Kidney capillary endothelial cell (primary cell): ENCODE measurements at regions not wholly inside any gene's neighbourhood (a gene's known extent, or its start where the extent isn't known, plus 50 kb on each side); places are given as distances from the start of the nearest gene placed in this dataset.
"Not testable (repeated sequence)": the region's sequence is repeated elsewhere in the genome, so short reads cannot be mapped to it uniquely, and the experiment has no call there.

ENCODE experiments used
- DNase-seq: peaks from one replicate; pipeline ENCODE4 v3.0.0-alpha.2; 2018; ENCODE audit warnings: low spot score

DNA sequence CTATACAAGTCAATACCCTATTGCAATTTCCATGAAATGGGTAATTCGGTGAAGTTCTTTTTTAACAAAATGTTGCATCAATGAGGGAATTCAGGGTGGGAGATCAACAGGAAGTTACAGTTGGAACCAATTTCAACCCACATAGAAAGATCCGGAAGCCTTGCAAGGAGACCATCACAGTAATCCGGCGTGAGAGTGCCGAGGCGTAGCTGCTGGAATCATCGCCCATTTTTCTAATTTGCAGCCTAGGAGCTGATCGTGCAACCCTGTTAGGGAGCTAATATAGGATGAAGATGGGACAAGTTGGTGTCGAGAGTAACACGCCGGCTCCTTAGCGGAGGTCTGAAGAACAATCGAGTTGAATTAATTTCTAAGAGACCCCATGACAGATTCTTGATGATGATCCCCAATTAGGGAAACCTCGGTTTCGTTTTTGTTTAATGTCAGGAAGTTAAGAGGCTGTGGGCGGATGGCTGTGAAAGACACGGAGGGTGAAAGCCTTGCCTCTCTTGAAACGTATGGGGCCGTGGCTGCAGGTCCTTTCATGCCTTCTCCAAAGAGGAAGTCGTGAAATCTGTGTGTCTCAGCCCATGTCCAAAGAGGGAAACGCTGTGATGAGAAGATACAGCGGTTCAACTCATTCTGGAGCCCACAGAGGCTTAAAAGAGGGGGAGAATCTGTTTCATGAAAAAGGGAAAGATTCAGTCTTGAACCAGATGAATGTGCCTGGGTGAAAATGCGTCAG lies 51.2 kb upstream of the CARD11 start:
- DNase-seq, result no peak

DNA sequence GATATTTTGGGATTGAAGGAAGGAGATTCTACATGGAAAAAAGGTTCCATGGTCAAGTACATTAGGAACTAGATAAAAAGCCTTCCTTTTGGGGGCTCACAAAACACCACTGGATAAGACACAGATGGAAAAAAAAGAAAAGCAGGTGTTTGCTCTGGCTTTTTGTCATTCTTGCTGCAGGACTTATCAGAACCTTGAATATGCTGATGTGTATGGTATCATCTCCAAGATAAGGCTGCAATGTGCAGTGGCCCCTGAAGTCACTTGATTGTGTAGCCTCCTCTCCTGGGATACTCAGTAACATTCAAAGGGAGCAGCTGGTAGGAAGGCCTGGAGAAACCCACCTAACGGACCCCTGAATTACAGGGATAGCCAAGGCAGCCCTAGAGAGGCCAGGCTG lies 54.1 kb upstream of the CARD11 start:
- DNase-seq, result no peak

DNA sequence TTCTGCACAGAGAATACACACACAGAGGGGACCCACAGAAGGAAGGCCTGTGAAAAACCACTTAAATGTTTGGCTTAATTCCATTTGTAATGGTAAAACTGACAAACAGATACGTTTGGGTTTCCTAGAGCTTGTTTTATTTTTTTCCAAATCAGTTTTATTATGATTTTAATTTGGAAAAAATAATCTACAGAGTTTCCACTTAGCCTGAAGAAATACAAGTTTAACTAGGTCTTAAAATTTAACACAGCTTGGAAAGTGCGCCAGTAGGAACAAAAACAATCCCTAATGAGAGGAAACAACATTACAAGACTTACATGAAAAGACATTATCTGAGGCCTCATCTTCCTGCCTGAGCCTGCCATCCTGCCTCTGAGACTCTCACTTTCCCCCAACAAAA lies 58.5 kb upstream of the CARD11 start:
- no peak for DNase-seq

DNA sequence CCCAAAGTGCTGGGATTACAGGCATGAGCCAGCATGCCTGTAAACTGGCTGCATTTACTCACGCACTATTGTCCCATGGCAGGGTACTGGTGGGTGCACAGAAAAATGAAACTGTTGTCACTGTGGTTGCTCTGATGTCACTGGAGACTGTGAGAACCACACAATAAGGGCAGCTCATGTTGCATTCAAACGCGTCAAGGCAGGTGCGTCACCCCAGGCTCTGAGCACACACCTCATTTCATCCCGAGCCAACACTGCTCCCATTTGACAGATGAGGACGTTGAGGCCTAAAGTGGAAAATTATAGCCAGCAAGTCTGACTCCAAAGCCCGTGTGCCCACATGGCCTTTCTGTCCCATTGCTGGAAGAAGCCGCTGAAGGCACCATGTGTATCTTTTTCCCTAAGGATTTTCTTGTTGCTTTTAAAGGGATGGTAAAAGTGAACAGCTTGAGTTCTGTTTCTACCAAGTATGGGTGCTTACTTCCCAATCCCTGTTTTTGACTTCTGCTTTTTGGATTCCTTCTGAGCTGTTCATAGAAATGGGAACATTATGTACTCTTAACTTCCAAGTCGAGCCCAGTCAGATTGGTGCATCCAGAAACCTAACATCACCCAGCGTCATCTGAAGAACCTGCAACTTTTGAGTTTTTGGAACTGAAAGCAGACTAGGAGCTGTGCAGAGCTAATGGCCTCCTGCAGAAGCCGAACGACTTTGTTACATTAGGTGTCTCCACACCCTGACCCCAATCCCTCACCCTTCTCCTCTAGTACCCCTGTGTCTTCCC lies 60.1 kb upstream of the CARD11 start:
- DNase-seq, result no peak

DNA sequence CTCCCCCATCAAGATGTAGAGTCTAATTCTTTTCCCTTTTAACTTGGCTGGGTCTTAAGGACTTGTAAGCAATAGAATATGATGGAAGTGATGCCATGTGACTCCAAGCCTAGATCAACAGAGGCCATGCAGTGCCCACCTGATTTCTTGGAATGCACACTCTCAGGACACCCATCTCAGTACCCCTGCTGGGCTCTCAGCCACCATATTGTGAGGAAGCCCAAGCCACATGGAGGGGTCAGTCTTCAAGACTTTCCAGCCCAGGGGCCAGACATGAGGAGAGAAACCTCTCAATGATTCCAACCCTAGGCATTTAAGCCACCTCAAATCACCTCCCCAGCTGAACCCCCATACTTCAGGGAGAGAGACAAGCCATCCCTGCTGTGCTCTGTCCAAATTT lies 62.2 kb upstream of the CARD11 start:
- no peak for DNase-seq

DNA sequence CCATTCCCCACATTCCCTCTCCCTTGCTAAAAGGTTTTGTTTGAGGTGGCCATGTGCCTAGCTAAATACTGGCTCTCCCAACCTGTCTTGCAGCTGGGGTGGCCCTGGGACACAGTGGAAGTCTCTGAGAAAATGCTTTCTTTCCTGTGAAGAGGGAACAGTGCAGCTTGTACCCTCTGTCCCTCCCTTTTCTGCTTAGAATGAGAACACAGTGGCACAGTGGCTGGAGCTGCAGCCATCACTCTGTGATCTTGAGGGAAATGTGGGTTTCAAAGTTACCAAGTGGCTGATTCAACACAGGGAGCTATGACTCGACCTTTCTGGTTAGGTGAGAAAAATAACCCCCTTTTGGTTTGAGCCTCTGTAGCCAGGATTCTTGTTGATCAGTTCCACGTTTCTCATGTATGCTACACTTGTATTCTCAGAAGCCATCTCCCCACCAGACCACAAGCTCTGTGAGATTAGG lies 62.7 kb upstream of the CARD11 start:
- DNase-seq, result no peak

DNA sequence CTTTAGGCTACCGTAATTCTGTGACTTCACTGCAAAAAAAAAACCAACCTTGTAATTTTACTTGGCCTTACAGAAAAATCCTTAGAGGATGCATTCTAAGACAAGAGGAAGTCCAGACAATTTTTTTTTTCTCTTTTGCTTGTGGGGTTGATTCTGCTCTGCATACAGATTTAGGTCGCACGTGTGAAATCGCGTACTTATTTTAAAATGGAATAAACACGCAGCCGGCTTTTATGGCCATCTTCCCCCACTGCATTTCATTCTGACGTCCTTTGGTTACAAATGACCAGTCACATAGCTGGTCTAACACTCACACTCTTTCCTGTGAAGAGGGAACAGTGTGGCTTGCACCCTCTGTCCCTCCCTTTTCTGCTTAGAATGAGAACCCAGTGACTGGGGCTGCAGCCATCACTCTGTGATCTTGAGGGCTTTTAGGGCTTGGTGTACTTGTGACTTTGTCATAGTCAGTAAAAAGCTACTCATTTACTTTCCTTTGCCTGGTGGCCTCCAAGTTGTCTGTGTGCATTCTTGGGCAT lies 63.6 kb upstream of the CARD11 start:
- DNase-seq, result no peak

DNA sequence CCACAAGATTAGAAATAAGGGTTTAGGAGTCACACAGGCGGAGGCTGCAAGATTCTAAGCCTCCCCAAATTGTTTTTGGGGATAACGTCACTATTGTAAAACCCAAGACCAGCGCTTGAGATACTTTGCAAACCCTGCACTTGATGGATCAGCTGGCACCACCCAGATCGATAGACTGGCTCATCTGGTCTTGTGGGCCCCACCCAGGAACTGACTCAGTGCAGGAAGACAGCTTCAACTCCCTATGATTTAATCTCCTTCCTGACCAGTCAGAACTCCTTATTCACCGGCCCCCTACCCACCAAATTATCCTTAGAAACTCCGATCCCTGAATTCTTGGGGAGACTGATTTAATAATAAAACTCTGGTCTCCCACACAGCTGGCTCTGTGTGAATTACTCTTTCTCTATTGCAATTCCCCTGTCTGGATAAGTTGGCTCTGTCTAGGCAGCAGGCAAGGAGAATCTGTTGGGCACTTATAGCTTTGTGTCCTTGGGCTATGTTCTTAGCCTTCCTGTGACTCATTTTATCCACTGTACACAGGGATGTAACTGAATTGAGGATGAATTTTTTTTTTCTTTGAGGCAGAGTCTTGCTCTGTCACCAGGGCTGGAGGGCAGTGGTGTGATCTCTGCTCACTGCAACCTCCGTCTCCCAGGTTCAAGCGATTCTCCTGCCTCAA lies 64.4 kb upstream of the CARD11 start:
- no peak for DNase-seq

DNA sequence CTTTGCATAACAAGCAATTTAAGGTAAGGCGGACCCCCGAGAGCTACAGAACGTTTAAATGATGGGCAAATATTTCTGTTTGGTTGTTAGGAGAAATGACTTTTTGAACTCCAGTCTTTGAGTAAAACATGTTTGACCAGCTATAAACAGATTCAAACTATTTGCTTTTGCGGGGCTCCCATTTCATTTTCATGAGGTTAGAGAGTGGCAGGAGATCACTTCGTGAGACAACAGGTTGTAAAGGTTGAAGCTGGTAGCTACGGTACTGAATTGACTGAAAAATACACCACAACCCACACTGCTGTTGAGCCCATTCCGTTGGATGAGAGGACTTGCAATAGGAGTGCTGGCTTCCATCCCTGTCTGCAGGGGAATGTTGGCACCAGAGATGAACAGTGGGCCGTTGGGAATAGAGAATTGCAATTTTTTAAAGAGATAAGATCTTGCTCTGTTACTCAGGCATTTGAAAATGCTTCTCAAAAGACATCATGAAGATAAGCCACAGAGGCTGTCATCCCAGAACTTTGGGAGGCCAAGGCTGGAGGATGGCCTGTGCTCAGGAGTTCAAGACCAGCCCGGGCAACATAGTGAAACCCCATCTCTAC lies 65.7 kb upstream of the CARD11 start:
- no peak for DNase-seq

DNA sequence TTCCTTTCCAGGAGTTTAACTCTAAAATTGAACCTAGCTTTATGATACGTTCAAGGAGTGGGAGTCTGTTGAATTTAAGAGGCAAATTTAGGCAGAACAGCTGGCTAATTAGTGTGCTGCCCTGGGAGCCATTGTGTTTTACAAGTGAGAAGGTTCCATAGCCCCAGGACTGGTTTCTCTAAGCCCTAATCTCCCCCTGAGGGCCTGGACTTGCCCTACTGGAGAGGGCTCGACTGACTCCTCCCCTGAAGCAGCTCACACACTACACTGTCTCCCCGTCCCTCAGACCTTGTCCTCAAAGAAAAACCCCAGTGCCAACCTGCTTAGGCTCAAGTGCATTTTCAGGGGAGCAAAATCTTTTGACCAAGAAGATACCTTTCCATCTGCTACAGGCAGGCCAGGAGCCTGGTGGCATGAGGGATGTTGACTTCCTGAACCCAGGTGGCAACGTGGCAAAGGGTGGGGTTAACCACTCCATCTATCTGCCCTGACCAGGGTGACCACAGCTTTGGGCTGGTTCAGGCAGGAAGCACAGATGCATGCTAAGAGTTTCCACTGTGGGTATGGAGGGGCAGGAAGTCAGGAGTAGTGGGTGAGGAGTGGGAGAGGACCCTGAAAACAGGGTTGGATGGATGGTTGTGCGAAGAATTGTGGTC lies 68.9 kb upstream of the CARD11 start:
- no peak for DNase-seq

DNA sequence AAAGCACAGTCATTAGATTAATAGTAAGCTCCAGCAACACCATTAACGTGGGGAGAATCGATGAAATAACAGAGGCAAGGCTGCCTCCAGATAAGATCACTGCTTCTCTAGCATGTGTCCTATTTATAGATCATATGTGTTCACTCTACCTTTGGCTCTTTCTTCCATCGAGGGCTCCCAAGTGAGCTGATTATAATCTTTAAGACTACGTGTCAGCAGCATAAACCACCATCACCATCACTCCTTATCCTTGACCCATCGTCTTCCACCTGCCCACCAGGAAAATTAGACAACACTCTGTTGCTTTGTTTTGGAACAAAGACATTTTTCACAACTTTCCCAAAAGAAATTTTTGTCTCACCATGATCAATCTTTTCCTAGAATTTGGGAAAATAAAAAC lies 71.2 kb upstream of the CARD11 start:
- DNase-seq, result no peak

DNA sequence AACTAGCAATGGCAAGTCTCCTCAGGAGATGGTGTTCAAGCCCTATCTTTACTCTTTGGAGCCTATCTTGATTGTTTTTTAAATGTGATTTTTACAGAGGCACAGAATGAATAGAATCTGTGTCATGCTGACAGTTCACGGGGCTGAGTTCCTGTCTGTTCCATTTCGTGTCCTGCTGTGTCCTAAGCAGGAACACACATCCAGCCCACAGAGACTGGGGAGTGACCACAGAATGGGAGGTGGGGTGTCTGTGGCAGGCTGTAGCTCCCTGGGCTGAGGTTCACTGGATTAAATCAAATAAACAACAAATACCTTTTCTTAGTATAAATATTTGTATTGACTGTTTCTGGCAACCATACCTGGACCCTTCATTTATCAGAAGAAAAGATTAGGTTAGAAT lies 73.4 kb upstream of the CARD11 start:
- DNase-seq, result no peak

DNA sequence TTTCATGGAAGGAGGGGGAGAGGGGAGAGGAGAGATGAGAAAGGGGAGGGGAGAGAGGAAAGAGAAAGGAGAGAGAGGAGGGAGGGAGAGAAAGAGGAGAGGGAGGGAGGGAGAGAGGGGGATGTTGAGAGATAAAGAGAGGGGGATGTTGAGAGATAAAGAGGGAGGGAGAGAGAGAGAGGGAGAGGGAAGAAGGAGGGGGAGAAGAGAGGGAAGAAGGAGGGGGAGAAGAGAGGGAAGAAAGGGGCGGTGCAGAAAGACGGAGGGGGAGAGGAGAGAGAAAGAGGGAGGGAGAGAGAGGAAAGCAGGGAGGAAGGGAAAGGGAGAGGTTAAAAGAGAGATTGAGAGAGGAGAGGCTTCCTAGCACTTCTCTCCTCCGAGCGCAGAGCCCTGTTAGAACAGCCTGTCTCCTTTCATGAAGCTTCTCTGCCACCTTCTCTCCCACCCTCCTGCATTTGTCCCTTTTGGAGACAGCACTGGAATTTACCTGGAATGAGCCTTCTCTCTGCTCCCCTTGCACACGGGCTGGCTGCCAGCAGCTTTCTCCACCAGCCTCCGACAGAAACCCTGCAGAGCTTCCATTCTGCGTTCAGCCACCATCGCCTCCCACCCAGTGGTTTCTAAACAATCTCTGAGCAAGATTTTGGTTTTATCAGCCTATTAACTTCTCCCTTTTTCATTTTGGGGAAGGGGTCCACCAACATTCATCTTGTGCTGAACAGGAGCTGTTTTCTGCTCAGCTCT lies 74.0 kb upstream of the CARD11 start:
- DNase-seq, result no peak

DNA sequence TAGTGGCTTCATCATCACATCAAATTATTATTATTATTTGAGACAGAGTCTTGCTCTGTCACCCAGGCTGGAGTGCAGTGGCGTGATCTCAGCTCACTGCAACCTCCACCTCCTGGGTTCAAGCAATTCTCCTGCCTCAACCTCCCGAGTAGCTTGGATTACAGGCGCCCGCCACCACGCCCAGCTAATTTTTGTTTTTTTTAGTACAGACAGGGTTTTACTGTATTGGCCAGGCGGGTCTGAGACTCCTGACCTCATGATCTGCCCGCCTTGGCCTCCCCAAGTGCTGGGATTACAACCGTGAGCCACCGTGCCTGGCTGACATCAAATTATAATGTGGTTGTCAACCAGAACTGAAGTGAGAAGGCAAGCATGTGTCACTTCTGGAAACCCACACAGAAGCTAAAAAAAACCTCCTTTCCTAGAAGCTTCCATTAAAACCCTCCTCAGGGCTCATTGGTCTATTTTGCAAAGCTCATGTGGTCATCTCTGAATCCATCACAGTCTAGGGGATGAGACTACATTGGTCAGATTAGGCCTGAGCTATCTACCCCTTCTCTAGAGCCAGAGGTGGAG lies 75.8 kb upstream of the CARD11 start:
- not testable (repeated sequence) for DNase-seq

DNA sequence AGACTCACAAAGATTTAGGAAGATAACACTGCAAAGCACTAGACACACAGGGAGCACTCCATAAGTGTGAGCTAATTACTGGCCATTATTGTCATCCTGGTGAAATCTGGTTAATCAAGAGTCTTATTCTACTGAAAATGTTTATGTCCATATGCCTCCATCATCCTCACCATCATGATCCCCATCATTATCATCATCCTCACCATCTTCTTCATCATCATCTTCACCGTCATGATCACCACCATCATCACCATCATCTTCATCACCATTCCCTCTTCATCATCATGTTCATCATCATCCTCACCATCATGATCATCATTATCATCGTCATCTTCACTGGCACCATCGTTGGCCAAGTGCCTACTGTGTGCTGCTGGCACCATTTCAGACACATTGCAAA lies 76.3 kb upstream of the CARD11 start:
- DNase-seq, result no peak

DNA sequence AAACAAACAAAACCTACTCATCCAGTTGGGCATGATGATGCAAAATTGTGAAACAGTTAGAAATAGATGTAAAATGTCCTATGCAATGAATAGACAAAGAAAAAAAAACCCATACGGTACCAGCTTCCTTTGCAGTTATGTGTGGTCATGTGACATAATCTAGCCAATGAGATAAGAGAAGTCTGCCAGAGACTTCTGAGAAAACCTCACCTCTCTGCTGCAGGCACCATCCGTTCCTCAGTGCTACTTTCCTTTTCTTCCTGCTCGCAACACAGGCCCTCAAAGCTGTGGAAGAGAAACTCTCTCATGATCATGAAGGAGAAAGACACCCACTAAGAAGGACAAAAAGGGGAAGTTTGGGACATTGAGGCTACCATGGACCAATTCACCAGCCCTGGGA lies 76.8 kb upstream of the CARD11 start:
- no peak for DNase-seq

DNA sequence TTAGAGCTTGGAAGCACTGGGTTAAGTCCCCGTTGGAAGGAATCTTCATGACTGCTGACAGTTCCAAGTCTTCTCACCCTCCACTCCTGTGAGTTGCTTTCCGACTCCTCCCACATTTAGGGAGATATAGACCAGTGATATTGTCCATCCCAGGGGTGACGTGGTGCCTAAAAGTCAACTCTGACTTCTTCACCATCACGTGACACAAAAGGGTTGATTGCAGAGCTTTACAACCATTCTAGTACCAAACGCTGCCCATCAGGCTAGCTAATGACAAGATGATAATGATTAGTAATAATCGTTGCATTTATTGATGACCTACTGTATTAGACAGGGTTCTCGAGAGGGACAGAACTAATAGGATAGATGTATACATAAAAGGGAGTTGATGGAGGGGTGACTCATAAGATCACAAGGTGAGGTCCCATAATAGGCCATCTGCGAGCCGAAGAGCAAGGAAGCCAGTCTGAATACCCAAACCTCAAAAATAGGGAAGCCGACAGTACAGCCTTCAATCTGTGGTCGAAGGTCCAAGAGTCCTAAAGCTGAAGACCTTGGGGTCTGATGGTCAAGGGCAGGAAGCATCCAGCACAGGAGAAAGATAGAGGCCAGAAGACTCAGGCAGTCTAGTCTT lies 85.3 kb upstream of the CARD11 start:
- no peak for DNase-seq

DNA sequence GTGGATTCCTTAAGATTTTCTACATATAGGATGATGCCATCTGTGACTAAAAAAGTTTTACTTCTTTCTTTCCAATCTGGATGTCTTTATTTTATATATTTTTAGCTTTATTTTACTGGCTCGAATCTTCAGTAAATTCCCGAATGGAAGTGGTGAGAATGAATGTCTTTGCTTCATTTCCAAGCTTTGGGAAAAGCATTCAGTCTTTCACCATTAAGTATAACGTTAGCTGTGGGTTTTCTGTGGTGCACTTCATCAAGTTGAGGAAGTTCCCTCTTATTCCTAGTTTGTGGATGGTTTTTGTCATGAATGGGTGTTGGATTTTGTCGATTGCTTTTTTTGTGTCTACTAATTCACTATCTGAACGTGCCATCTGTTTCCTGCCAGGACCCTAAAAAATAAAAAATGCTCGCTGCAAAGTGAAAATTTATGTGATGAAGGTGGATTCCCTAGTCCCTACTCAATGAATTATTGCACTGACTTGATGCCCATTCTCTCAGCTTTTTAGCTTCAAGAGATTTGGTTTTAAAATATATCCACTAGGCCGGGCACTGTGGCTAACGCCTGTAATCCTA lies 90.2 kb upstream of the CARD11 start:
- DNase-seq, result no peak

DNA sequence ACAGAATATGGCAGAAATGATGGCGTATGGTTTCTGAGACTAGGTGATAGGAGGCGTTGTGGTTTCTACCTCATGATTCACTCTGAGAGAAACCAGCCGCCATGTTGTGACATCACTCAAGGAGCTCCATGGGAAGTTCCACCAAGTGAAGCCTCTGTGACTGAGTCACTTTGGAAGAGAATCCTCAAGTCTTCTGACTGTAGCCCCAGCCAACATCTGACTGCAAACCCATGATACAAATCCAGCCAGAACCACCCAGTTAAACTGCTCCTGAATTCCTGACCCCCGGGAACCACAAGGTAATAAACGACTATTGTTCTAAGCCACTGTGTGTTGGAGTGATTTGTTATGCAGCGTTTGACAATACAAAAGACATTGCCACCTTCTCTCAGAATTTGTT lies 91.1 kb upstream of the CARD11 start:
- no peak for DNase-seq

DNA sequence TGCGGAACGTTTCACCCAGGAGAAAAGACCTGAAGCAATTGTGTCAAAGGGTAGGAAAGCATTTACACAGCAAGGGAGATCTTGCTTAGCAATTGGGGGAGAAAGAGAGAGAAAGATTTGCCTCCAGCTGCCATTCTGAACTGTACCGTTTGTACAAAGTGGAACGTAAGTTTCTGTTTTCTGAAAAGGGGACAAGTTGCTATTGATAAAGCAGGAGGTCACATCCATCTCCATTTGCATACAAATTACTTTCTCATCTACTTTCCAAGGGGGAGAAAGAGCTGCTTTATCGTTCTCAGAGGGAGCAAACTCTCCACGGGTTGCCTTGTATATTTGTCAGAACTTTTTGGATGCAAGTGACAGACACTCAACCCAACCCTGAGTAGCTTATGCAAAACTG lies 92.0 kb upstream of the CARD11 start:
- no peak for DNase-seq
